ENCODE measurements at regions not wholly inside any gene's neighbourhood (a gene's known extent, or its start where the extent isn't known, plus 50 kb on each side); places are given as distances from the start of the nearest gene placed in this dataset.

- TF ChIP-seq, protein P1, sequence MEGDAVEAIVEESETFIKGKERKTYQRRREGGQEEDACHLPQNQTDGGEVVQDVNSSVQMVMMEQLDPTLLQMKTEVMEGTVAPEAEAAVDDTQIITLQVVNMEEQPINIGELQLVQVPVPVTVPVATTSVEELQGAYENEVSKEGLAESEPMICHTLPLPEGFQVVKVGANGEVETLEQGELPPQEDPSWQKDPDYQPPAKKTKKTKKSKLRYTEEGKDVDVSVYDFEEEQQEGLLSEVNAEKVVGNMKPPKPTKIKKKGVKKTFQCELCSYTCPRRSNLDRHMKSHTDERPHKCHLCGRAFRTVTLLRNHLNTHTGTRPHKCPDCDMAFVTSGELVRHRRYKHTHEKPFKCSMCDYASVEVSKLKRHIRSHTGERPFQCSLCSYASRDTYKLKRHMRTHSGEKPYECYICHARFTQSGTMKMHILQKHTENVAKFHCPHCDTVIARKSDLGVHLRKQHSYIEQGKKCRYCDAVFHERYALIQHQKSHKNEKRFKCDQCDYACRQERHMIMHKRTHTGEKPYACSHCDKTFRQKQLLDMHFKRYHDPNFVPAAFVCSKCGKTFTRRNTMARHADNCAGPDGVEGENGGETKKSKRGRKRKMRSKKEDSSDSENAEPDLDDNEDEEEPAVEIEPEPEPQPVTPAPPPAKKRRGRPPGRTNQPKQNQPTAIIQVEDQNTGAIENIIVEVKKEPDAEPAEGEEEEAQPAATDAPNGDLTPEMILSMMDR (IDR thresholded peaks at IDR 0.05; ENCODE audit: low read depth, low read length, poor library complexity, severe bottlenecking) = no peak
- no peak for TF ChIP-seq EZH2phosphoT487 (IDR thresholded peaks at IDR 0.05; ENCODE audit: borderline replicate concordance, low read length)
Observed at GRCh38 chr14:26067341-26067740, 530.5 kb downstream of the NOVA1 start.

All from DOHH2 (cell line).